Right lobe of liver (tissue), 6 donors: ENCODE measurements at regions not wholly inside any gene's neighbourhood (a gene's known extent, or its start where the extent isn't known, plus 50 kb on each side); places are given as distances from the start of the nearest gene placed in this dataset.

Source experiments
- ATAC-seq, 4 donors: fragments of 200-7000 bp; cut with Tn5 transposase; one replicate each; pipeline ENCODE4 v1.9.1; 2020; ENCODE audit warnings: mild to moderate bottlenecking in 4 of 4, moderate library complexity in 4 of 4
- DNase-seq, 3 donors: peaks; one replicate each; pipeline ENCODE4 v3.0.0-alpha.2; 2020
- H3K27ac ChIP-seq, 3 donors: fragments of 200-600 bp; one replicate each; pipeline ENCODE4 v1.8.0; 2022
- H3K27me3 ChIP-seq, 2 donors: fragments of 200-600 bp; one replicate each; pipeline ENCODE4 v1.8.0; 2022
- H3K36me3 ChIP-seq, 4 donors: fragments of 200-600 bp; sonication (generic) in 1 of 4; one replicate each; pipeline versions ENCODE4 v1.5.1 to v1.8.0; 2017 to 2022; ENCODE audit warnings: control low read depth in 1 of 4
- H3K4me1 ChIP-seq, 4 donors: fragments of 200-600 bp; sonication (generic) in 1 of 4; one replicate each; pipeline versions ENCODE4 v1.5.1 to v1.8.0; 2017 to 2022; ENCODE audit warnings: control low read depth in 1 of 4
- H3K4me3 ChIP-seq, 3 donors: fragments of 200-600 bp; one replicate each; pipeline ENCODE4 v1.8.0; 2022
- H3K9me3 ChIP-seq, 4 donors: fragments of 200-600 bp; sonication (generic) in 1 of 4; one replicate each; pipeline versions ENCODE4 v1.5.1 to v1.8.0; 2017 to 2022; ENCODE audit warnings: control low read depth in 1 of 4
- CTCF ChIP-seq, 4 donors: fragments of 200-600 bp in 3 of 4; fragments of 450-650 bp in 1 of 4; IDR thresholded peaks; one replicate each; pipeline versions ENCODE4 v1.5.1 to v1.8.0; 2016 to 2022; ENCODE audit warnings: antibody characterized with exemption in 4 of 4, mild to moderate bottlenecking in 2 of 4
- POLR2A ChIP-seq: fragments of 450-650 bp; IDR thresholded peaks from one replicate; pipeline ENCODE4 v1.6.1; 2017; ENCODE audit warnings: antibody characterized with exemption, mild to moderate bottlenecking
- WGBS: methylation state at CpG from one replicate; pipeline ENCODE4 v1.1.6; 2018; ENCODE audit warnings: low coverage, low lambda C conversion rate; ENCODE audit not compliant: insufficient coverage; ENCODE audit errors: missing lambda C conversion rate; 5-methylcytosine and 5-hydroxymethylcytosine counted together
- intact Hi-C, 2 donors: fragments of 100-400 bp; cut with DNase I; formaldehyde crosslinking; loops; one replicate each; pipeline versions ENCODE4 v1.11.2 to v1.14.1; 2022
- donor health status: DM: no; HTN: yes; CAD: no.
- donor health status: DM: no; HTN: no; CAD: no.
- donor health status: DM: no; HTN: no; CAD: no.
- donor health status: DM: no; HTN: yes; CAD: no.
- donor health status: DM: no; HTN: yes; CAD: no.

DNA sequence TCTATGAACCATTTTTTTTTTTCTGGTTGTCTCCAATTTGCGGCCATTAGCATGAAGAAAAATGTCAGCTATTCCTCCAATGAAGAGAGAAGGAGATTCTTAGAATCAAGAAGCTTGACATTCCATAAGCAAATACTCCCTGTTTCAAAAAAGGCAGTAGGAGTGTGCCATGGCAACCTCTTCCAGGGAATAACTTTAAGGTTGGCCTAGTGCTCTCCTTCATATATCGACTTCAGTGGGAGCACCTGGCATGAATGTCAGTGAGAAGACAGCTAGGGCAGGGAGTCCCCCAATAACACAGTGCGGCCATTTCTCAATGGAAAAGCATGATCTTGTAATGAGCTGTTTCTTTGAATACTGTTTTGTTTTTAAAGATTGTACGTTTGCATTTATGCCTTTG is 493.0 kb upstream of the ATP11B start:
- no peaks in the 10 kb centered on the region for H3K27me3 ChIP-seq
- H3K4me3 ChIP-seq, result no peak overlapping the region
- ATAC-seq (no peak), DNase-seq (no peak)
- intact Hi-C loops, result no loop called here
- no peak overlapping the region for H3K27ac ChIP-seq
- H3K4me1 ChIP-seq, result no peaks in the 10 kb centered on the region
- 67% methylated on average over 4 of the region's 4 CpGs for WGBS
- no peak for TF ChIP-seq POLR2A
- TF ChIP-seq CTCF (IDR thresholded peaks at IDR 0.05), result no peak
- no peaks in the 10 kb centered on the region for H3K9me3 ChIP-seq
- no peaks in the 10 kb centered on the region for H3K36me3 ChIP-seq

GRCh38 chr3:182303169-182303568 is 490.1 kb upstream of the ATP11B start:
- 13% methylated on average over 1 of the region's 1 CpG for WGBS
- intact Hi-C loops, result no loop called here

GRCh38 chr3:182305881-182306665 is 487.2 kb upstream of the ATP11B start:
- Histone ChIP-seq H3K27ac (no peak overlapping the region), H3K4me1 (no peaks in the 10 kb centered on the region), H3K9me3 (no peaks in the 10 kb centered on the region), H3K4me3 (no peak overlapping the region), H3K36me3 (no peaks in the 10 kb centered on the region), H3K27me3 (no peaks in the 10 kb centered on the region)
- ATAC-seq, result no peak
- WGBS, result 61% methylated on average over 6 of the region's 6 CpGs
- DNase-seq, result no peak
- TF ChIP-seq POLR2A, result no peak
- TF ChIP-seq CTCF (IDR thresholded peaks at IDR 0.05), result no peak
- intact Hi-C loops, result no loop called here

More at GRCh38 chr3:182303169-182303568, 490.1 kb upstream of the ATP11B start:
- DNase-seq (no peak), ATAC-seq (no peak)
- Histone ChIP-seq H3K4me3 (no peak overlapping the region), H3K36me3 (no peaks in the 10 kb centered on the region), H3K27ac (no peak overlapping the region), H3K4me1 (no peaks in the 10 kb centered on the region), H3K9me3 (no peaks in the 10 kb centered on the region), H3K27me3 (no peaks in the 10 kb centered on the region)
- TF ChIP-seq POLR2A (no peak), CTCF (IDR thresholded peaks at IDR 0.05) (no peak)

GRCh38 chr3:182308328-182308727 is 485.0 kb upstream of the ATP11B start:
- Histone ChIP-seq H3K4me3 (no peak overlapping the region), H3K27ac (no peak overlapping the region), H3K9me3 (no peaks in the 10 kb centered on the region), H3K4me1 (no peaks in the 10 kb centered on the region), H3K27me3 (no peaks in the 10 kb centered on the region), H3K36me3 (no peaks in the 10 kb centered on the region)
- DNase-seq (no peak), ATAC-seq (no peak)
- 64% methylated on average over 1 of the region's 1 CpG for WGBS
- intact Hi-C loops, result no loop called here
- no peak for TF ChIP-seq POLR2A
- no peak for TF ChIP-seq CTCF (IDR thresholded peaks at IDR 0.05)
